Endothelial cell of umbilical vein (primary cell): ENCODE measurements at regions not wholly inside any gene's neighbourhood (a gene's known extent, or its start where the extent isn't known, plus 50 kb on each side); places are given as distances from the start of the nearest gene placed in this dataset.

Experiments used
- BruUV-seq: library from RNA; stranded (reverse); fragments of 400-500 nt; replicated peaks from 2 replicates; lab custom pipeline; 2021; lab: Mats Ljungman, UMichigan
- CTCF ChIA-PET: fragments of 300-600, 350-600 bp; sonication (Branson Sonifier 250); formaldehyde crosslinking; loops from one replicate; lab custom pipeline; 2021; ENCODE audit warnings: antibody characterized with exemption, inconsistent platforms; lab: Charles Lee
- POLR2A ChIA-PET: fragments of 300-600, 350-600 bp; sonication (Branson Sonifier 250); formaldehyde crosslinking; loops from one replicate; lab custom pipeline; 2021; ENCODE audit warnings: antibody characterized with exemption, inconsistent platforms; lab: Charles Lee
- DNase-seq: peaks from one replicate; pipeline ENCODE4 v3.0.0-alpha.2; 2011; ENCODE audit warnings: low read depth, low spot score
- FAIRE-seq: peaks from 2 replicates; lab custom pipeline; 2011; peaks lifted over from hg19 to GRCh38; lab: Jason Lieb, UNC
- H2AFZ ChIP-seq: 2 replicates; pipeline ENCODE4 v1.6.0; 2012; ENCODE audit warnings: low read depth, low read length, control low read depth, inconsistent platforms
- H3K27ac ChIP-seq: 2 replicates; pipeline ENCODE4 v1.5.1; 2011; ENCODE audit warnings: low read depth, mild to moderate bottlenecking, control low read depth, low read length, moderate library complexity; ENCODE audit not compliant: insufficient read depth
- H3K27me3 ChIP-seq, 2 experiments: 2 replicates each; pipeline versions ENCODE4 v1.6.0 to v1.6.1; 2011; ENCODE audit warnings: low read length in 2 of 2, mixed read lengths in 1 of 2; ENCODE audit not compliant: control insufficient read depth in 2 of 2, insufficient read depth in 2 of 2
- H3K36me3 ChIP-seq, 2 experiments: 2 replicates in 1 of 2; 3 replicates in 1 of 2; pipeline ENCODE4 v1.5.1; 2011; ENCODE audit warnings: low read length in 2 of 2, mild to moderate bottlenecking in 1 of 2, moderate library complexity in 1 of 2; ENCODE audit not compliant: control insufficient read depth in 2 of 2, insufficient read depth in 2 of 2; ENCODE audit errors: extremely low read depth in 1 of 2
- H3K4me1 ChIP-seq: 3 replicates; pipeline ENCODE4 v1.5.1; 2011; ENCODE audit warnings: mild to moderate bottlenecking, low read length; ENCODE audit not compliant: control insufficient read depth, insufficient read depth; ENCODE audit errors: extremely low read depth
- H3K4me2 ChIP-seq: 2 replicates; pipeline ENCODE4 v1.6.1; 2011; ENCODE audit warnings: low read length, control low read depth, mixed read lengths; ENCODE audit not compliant: insufficient read depth
- H3K4me3 ChIP-seq, 3 experiments: fragments of 200-600 bp in 1 of 3; sonication (generic), shearing (Covaris generic) in 1 of 3; replicated peaks in 1 of 3; 2 replicates each; pipeline ENCODE4 v1.5.1; 2011 to 2016; ENCODE audit warnings: control low read depth in 3 of 3, low read length in 3 of 3, mild to moderate bottlenecking in 2 of 3, inconsistent platforms in 1 of 3, low read depth in 1 of 3, moderate library complexity in 1 of 3; ENCODE audit not compliant: insufficient read depth in 1 of 3
- H3K79me2 ChIP-seq: 2 replicates; pipeline ENCODE4 v1.6.0; 2012; ENCODE audit warnings: low read length, inconsistent platforms; ENCODE audit not compliant: control insufficient read depth, insufficient read depth
- H3K9ac ChIP-seq: replicated peaks from 2 replicates; pipeline ENCODE3; 2011; ENCODE audit warnings: low read length, control low read depth; ENCODE audit not compliant: insufficient read depth; ENCODE audit errors: extremely low read depth
- H3K9me1 ChIP-seq: replicated peaks from 3 replicates; pipeline ENCODE4 v1.6.0; 2011; ENCODE audit warnings: mild to moderate bottlenecking, low read length; ENCODE audit not compliant: control insufficient read depth, insufficient read depth; ENCODE audit errors: extremely low read depth
- H3K9me3 ChIP-seq: replicated peaks from 2 replicates; pipeline ENCODE4 v1.5.1; 2012; ENCODE audit warnings: low read length, inconsistent platforms; ENCODE audit not compliant: control insufficient read depth, insufficient read depth
- H4K20me1 ChIP-seq: replicated peaks from 2 replicates; pipeline ENCODE3; 2011; ENCODE audit warnings: mild to moderate bottlenecking, low read length; ENCODE audit not compliant: control insufficient read depth, insufficient read depth; ENCODE audit errors: extremely low read depth
- EZH2 ChIP-seq: IDR thresholded peaks from 2 replicates; pipeline ENCODE4 v1.6.1; 2012; ENCODE audit warnings: borderline replicate concordance, low read depth, mild to moderate bottlenecking, moderate library complexity, low read length, inconsistent platforms; ENCODE audit not compliant: severe bottlenecking
- FOS ChIP-seq: IDR thresholded peaks from 2 replicates; pipeline ENCODE4 v1.6.1; 2011; ENCODE audit warnings: mild to moderate bottlenecking, low read length, moderate library complexity, borderline replicate concordance; ENCODE audit not compliant: insufficient read depth
- GATA2 ChIP-seq: IDR thresholded peaks from 2 replicates; pipeline ENCODE4 v1.7.0; 2011; ENCODE audit warnings: low read depth, mild to moderate bottlenecking, moderate library complexity, mixed read lengths, low read length; ENCODE audit not compliant: insufficient read length, insufficient read depth
- JUN ChIP-seq: IDR thresholded peaks from 2 replicates; pipeline ENCODE4 v1.6.1; 2011; ENCODE audit warnings: borderline replicate concordance, low read depth; ENCODE audit not compliant: insufficient read length, insufficient read depth
- MYC ChIP-seq: IDR thresholded peaks from one replicate; pipeline ENCODE4 v1.6.1; 2011; ENCODE audit warnings: mild to moderate bottlenecking, low read depth, low read length
- POLR2A ChIP-seq: IDR thresholded peaks from 2 replicates; pipeline ENCODE4 v1.6.1; 2012; ENCODE audit warnings: low read depth, mild to moderate bottlenecking, control low read depth, low read length
- POLR2AphosphoS5 ChIP-seq: IDR thresholded peaks from 2 replicates; pipeline ENCODE4 v1.6.1; 2012; ENCODE audit warnings: low read depth, mild to moderate bottlenecking, control low read depth, low read length, moderate library complexity; ENCODE audit not compliant: insufficient read depth
- dilution Hi-C: fragments of 300-500 bp; cut with MboI; formaldehyde crosslinking; loops from one replicate; pipeline ENCODE4 v1.15.0; 2019; ENCODE audit warnings: low sequenced_read_pairs; ENCODE audit not compliant: extremely low pct_ligation_motif_present
- intact Hi-C: fragments of 100-400 bp; cut with micrococcal nuclease; formaldehyde crosslinking; loops from one replicate; pipeline ENCODE4 v1.10.0; 2022
- TF ChIP-seq, protein P1 (sequence below): IDR thresholded peaks from 2 replicates; pipeline ENCODE4 v1.6.1; 2011; ENCODE audit not compliant: insufficient read depth, insufficient read length
- TF ChIP-seq, protein P2 (sequence below), 2 donors: IDR thresholded peaks; 1 replicate in 1 of 2; 2 replicates in 1 of 2; pipeline ENCODE4 v1.5.1; 2011; ENCODE audit warnings: low read length in 2 of 2, mild to moderate bottlenecking in 2 of 2, moderate library complexity in 2 of 2, control low read depth in 1 of 2, inconsistent platforms in 1 of 2, low read depth in 1 of 2; ENCODE audit not compliant: insufficient read depth in 1 of 2; ENCODE audit errors: extremely low read depth in 1 of 2

DNA sequence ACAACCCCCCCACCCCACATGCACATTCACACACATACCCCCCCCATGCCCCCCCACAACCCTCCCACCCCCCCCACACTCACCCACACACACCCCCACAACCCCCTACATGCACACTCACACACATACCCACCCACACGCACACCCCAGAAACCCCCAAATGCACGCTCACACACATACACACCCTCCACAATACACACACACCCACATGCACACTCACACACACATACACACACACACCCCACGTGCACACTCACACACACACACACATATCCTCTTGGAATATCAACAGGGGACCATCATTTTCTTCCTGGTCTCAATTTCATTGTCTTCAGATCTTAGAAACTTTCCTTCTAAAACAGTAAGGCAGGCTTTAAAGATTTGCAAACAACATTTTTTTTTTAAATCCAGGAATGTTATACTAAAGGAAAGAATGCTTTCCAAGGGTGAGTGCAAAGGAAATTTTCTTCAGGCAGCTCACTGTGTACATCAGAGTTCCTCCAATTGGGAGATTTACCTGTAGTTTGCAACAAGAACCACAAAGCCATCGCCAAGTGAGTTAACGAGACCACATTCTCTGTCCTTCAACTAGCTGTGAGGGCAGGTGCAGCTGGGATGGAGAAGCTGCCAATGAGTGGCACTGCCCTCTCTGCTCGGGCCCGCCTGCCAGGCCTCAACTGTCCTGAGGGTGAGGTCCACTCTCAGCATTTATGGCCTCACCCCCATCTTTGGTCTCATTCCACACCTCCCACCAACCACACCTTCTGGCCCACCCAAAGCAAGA, 53.0 kb downstream of the MRPL57 start:
- DNase-seq: no peak
- H3K4me3 ChIP-seq: no peak overlapping the region
- no peak overlapping the region for H3K9ac ChIP-seq
- no peaks in the 10 kb centered on the region for H3K79me2 ChIP-seq
- H3K27me3 ChIP-seq: peaks cover 9 to 10% of the 10 kb centered on the region in 2 experiments
- no peak overlapping the region for H3K27ac ChIP-seq
- H4K20me1 ChIP-seq: no peaks in the 10 kb centered on the region
- no peak for FAIRE-seq
- intact Hi-C loops (no loop called here), dilution Hi-C loops (no loop called here)
- H3K4me1 ChIP-seq: no peaks in the 10 kb centered on the region
- H2AFZ ChIP-seq: no peak overlapping the region
- ChIA-PET POLR2A (no interaction called here), CTCF (no interaction called here)
- H3K36me3 ChIP-seq: no peaks in the 10 kb centered on the region
- no peaks in the 10 kb centered on the region for H3K9me3 ChIP-seq
- H3K4me2 ChIP-seq: no peak overlapping the region
- BruUV-seq: no TSS peak
- TF ChIP-seq, protein P1, sequence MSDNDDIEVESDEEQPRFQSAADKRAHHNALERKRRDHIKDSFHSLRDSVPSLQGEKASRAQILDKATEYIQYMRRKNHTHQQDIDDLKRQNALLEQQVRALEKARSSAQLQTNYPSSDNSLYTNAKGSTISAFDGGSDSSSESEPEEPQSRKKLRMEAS: no peak
- TF ChIP-seq MYC (no peak), EZH2 (no peak), JUN (no peak), FOS (no peak), POLR2AphosphoS5 (no peak), GATA2 (no peak), POLR2A (no peak)
- TF ChIP-seq, protein P2, sequence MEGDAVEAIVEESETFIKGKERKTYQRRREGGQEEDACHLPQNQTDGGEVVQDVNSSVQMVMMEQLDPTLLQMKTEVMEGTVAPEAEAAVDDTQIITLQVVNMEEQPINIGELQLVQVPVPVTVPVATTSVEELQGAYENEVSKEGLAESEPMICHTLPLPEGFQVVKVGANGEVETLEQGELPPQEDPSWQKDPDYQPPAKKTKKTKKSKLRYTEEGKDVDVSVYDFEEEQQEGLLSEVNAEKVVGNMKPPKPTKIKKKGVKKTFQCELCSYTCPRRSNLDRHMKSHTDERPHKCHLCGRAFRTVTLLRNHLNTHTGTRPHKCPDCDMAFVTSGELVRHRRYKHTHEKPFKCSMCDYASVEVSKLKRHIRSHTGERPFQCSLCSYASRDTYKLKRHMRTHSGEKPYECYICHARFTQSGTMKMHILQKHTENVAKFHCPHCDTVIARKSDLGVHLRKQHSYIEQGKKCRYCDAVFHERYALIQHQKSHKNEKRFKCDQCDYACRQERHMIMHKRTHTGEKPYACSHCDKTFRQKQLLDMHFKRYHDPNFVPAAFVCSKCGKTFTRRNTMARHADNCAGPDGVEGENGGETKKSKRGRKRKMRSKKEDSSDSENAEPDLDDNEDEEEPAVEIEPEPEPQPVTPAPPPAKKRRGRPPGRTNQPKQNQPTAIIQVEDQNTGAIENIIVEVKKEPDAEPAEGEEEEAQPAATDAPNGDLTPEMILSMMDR (IDR thresholded peaks at IDR 0.05; ENCODE audit: extremely low read depth in 1 of 2, insufficient read depth in 1 of 2, low read depth in 1 of 2, low read length in 2 of 2): no peak
- H3K9me1 ChIP-seq: no peaks in the 10 kb centered on the region
